Mammary epithelial cell (primary cell): ENCODE measurements at regions not wholly inside any gene's neighbourhood (a gene's known extent, or its start where the extent isn't known, plus 50 kb on each side); places are given as distances from the start of the nearest gene placed in this dataset.

Experiments
- CTCF ChIP-seq, 2 donors: IDR thresholded peaks in 1 of 2; conservative IDR thresholded peaks in 1 of 2; 2 replicates each; pipeline ENCODE4 v1.5.1; 2011 to 2012; ENCODE audit warnings: inconsistent platforms in 2 of 2, low read length in 2 of 2, mild to moderate bottlenecking in 2 of 2, control low read depth in 1 of 2, low read depth in 1 of 2; ENCODE audit not compliant: insufficient read depth in 1 of 2; ENCODE audit errors: extremely low read depth in 1 of 2
- EZH2 ChIP-seq: IDR thresholded peaks from 2 replicates; pipeline ENCODE4 v1.6.1; 2012; ENCODE audit warnings: low read length, inconsistent platforms, borderline replicate concordance

- TF ChIP-seq CTCF (conservative IDR thresholded peaks at IDR 0.05 in 1 of 2, IDR thresholded peaks at IDR 0.05 in 1 of 2; ENCODE audit: extremely low read depth in 1 of 2, insufficient read depth in 1 of 2, low read depth in 1 of 2, low read length in 2 of 2) (no peak), EZH2 (no peak)
Observed at GRCh38 chr3:61343543-61343942, 92.3 kb upstream of the FHIT start.
